NCI-H345 treated with DMSO at 0.1 percent for 48 hours (cell line): ENCODE measurements at regions not wholly inside any gene's neighbourhood (a gene's known extent, or its start where the extent isn't known, plus 50 kb on each side); places are given as distances from the start of the nearest gene placed in this dataset.
"Not testable (repeated sequence)": the region's sequence is repeated elsewhere in the genome, so short reads cannot be mapped to it uniquely, and the experiment has no call there.

Experiments
- DNase-seq: peaks from one replicate; lab custom pipeline; 2025; ENCODE audit not compliant: unreplicated experiment; lab: John Stamatoyannopoulos, UW

DNA sequence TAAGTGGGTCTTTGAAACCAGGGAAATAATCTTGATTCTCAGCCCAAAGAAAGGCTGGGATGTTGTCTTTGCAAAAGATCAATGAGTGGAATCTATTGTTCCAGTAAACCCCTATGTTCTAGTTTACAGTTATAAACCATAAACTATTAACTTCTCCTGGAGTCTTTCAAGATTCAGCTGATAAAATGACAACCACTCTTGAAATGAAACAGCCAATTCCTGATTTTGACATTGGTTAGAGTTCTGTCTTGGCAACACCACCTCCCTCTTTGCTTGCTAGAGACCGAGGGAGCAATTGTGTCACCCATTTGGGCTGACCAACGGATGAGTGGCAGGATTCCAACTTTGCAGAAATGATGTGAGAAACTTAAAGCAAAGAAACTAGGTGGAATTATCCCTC lies 746.9 kb downstream of the SLC4A3 start:
- DNase-seq = no peak

DNA sequence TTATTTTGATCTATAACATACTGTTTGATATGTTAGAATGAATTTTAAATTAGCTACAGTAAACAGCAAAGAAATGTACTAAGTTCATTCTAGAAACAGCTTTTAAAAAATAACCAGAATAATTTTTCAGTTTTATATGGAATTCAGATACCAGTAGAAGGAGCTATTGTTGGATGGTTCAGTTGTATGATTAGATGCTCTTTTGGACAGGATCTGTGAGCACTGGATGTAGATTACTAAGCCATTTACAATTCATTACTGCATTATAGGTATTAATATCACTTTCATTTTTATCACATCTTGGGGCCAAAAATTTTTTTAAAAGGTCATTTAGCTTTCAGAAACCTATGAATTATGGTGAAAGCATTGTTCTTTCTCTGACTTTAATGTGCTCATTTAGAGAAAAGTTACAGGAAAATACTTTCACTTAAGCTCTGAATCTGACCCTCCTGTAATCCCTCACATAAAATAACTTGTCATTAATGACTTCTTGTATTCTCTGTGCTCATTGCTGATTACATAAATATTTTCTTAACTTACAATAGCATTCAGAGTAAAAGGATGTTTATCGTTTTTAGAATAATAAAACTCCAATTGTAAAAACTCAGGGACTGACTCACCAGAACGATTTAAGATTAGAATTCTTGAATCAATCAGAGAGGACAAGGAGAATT lies 750.2 kb downstream of the SLC4A3 start:
- no peak for DNase-seq

DNA sequence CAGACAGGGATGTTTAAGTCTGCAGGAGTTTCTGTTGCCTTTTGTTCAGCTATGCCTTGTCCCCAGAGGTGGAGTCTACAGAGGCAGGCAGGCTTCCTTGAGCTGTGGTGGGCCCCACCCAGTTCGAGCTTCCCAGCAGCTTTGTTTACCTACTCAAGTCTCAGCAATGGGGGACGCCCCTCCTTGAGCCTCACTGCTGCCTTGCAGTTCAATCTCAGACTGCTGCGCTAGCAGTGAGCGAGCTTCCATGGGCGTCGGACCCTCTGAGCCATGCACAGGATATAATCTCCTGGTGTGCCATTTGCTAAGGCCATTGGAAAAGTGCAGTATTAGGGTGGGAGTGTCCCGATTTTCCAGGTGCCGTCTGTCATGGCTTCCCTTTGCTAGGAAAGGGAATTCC lies 760.3 kb downstream of the SLC4A3 start:
- not testable (repeated sequence) for DNase-seq

DNA sequence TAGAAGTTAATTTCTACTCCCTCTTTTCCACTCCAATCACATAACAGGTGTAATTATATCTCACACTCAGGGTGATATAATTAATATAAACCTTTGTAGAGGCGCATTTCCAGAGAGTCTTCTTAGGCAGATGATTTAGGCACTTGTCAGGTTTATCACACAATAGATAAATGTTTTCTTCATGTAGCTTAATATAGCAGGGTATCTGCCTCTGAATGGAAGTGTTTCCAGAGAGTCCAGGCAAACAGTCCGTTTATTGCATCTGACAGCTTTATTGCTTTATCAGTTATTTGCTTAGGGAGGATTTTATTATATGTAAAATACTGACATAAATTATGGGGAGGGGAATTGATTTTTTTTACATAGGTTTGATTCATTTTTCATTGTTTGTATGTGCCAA lies 766.3 kb downstream of the SLC4A3 start:
- DNase-seq = no peak

DNA sequence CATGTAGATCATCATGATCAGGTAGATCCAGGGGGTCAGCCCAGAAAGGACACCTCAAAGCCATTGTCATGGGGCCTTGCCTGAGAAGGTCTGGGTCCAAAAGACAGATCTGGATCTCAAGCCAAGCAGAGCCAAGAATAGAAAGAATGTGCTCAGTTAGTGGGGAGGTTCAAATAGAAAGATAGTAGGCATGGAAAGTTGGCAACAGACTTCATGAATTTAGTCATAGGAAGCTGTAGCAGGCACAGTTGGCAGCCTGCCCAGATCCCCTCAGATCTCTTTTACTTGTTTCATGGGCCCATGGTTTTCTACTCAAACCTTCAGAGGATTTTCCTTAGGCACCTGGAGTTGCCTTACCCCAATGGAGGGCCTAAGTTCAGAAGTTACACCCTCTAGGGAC lies 767.0 kb downstream of the SLC4A3 start:
- peak; percentile 15 for DNase-seq

DNA sequence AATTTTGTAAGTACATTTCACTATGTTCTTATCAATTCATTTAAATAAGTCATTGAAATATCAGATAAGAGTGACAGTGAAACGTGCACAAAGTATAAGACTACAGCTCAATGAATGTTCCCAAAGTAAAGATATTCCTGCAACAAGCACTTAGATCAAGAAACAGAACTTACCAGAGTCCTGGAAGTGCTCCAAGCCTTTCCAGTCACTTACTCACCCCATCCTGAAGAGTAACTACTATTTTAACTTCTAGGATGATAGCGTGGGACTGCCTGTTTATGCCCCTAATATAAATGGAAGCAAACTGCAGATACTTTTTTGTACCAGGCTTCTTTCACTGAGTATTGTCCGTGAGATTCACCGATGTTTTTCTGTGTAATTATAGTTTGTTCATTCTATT lies 768.9 kb downstream of the SLC4A3 start:
- no peak for DNase-seq

DNA sequence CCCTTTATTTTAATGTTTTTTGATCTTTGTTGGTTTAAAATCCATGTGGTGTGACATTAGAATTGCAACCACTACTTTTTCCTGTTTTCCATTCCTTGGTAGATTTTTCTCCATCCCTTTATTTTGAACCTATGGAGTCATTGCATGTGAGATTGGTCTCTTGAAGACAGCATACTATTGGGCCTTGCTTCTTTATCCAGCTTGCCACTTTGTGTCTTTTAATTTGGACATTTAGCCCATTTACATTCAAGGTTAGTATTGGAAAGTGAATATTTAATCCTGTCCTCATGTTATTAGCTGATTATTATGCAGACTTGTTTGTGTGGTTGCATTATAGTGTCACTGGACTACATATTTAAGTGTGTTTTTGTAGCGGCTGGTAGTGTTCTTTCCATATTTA lies 782.9 kb downstream of the SLC4A3 start:
- no peak for DNase-seq

DNA sequence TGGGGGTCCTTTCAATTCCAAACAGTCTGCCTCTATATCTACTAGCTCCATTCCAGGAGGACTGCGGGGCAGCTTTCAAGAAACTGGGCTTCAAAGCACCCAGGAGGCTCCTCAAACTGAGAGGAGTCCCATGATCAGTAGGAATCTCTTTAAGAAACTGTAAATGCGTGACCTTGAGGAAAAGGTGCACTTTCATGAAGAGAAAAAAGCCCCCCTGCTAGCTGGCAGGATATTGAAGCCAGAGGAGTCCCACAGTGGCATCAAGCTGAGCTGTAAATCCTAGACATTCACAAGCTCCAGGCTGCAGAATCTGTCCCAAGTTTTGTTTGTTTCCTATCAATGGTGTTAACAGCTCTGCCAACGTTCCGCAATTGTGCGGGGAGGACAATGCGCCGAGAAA lies 790.1 kb downstream of the SLC4A3 start:
- DNase-seq = no peak

DNA sequence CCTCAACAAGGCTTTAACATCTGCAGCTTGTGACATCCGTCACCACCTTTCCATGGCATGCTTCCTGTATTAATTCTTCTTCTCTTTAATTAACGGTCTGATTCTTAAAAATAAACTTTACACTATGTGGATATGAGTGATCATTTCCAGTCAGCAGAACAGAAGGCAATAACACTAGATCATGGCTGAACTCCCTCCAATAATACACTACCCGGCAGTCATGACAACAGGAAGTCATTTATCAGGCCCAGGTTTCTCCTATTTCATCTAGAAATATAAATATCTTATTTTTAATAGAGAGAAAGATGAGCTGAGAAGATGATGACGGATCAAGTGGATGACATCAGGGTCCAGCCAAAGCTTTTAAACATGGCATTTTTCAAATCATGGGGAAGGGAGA lies 792.2 kb downstream of the SLC4A3 start:
- DNase-seq = no peak

DNA sequence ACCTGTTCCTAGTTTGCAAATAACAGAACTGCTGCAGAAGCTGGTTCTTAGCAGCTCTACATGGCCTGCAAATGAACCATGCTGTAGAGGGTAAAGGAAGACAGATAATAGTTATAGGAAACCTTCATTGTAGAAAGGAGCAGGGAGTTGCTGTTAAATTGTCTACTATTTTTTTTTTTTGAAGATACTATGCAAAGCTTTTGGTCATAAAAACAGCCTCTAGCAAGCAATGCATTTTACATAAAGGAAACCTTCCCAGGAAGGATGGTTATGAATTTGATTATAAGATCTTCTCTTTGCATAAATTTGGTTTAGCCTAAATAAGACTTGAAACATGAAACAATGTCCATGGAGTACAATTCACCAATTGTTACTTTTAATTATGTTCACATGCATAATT lies 793.4 kb downstream of the SLC4A3 start:
- no peak for DNase-seq

DNA sequence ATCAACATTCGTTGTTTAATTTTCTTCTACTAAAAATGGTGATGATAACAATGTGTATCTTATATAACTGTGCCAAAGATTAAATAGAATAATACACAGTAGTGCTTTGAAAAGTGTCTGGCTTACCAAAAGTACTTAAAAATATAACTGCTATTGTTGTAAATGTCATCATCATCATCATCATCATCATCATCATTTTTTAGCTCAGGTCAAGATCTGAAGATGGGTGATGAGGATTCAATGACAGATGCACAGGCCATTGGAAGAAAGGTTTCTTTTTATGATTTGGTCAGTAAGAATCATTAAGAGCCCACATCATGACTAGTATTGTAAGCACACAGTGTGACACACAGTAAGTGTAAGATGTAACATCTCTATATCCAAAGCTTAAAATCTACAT lies 795.2 kb downstream of the SLC4A3 start:
- DNase-seq = no peak

DNA sequence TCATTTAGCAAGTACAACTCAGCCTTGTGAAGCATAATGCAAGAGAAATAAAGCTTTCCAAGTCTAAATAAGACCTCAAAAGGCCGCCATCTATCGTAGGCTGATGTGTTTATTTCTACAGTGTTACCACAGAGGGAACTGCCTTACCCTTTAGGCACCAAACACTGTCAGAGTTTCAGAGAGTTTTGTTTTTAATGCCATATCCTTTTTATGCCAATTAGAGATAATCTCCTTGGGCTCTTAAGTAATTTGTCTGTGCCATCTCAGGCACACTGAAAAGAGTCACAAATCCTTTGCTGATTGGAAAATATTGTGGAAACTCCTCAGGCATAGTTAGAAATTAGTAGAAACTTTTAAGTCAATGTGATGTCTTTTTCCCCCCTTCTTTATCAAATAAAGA lies 797.1 kb downstream of the SLC4A3 start:
- no peak for DNase-seq

DNA sequence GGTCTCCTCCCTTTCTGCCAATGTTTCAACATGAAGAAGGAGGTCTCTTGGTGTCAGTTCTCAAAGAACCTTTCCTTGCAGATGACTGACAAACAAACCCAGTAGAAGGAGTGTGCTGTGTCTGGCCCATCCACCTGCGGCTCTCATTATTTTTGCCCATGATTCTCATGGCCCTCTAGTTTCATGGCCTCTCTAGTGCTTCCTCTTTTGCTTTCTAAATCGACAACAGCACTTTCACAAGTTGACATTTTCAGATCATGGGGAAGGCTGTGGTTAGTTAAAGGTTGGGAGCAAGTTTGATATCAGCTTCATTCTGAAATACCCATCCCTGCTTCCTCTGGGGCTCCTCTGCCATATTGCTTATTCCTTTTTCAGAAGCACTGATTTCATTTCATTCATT lies 805.2 kb downstream of the SLC4A3 start:
- no peak for DNase-seq

DNA sequence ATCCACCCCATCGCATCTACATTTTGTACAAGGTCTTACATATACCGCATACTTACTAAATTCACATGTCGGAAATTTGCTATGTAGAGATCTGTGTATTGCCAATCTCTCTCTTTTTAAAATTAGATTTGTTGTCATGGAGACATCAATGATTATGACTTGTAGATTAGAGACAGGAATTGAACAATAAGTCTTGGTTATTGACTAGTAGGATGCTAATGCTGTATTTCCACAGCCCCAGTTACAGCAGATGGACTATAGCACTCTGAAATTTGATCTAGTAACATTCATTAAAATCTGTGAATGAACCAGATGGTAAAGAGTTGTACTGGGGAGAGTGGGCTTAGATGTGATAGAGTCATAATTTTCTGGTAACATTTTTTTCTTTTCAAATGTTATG lies 805.7 kb downstream of the SLC4A3 start:
- DNase-seq = no peak

DNA sequence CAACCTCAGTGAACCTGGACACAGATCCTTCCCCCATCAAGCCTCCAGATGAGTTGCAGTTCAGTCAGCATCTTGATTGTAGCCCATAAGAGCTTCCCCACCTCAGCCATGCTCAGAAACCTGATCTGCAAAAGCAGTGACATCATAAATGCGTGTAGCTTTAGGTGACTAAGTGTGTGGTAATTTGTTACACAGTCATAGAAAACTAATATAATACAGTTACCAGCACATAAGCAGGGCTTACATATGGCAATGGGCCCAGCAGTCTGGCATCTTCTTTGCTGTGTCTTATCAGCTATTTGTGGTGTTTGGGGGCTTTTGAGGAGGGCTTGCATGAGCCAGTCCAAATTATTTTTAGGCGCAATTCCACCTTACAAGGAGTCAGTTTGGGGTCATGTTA lies 807.0 kb downstream of the SLC4A3 start:
- no peak for DNase-seq

DNA sequence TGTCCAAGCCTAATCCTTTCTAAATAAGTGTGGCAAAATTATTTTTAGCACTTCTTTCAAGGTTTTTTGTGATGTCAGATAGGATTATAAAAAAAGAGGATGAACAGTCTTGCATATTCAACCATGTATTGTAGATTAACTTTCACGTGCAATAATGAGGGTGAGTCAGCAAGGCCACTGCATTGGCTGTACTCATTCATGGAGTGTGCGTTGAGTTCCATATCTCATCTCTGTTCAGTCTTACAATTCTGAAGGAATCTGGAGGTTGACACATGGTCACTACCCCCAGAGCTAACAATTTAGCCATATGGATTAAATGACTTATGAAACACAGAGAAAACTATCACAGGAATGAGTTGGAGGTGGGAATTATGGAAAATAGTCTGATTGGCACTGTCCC lies 810.5 kb downstream of the SLC4A3 start:
- no peak for DNase-seq

DNA sequence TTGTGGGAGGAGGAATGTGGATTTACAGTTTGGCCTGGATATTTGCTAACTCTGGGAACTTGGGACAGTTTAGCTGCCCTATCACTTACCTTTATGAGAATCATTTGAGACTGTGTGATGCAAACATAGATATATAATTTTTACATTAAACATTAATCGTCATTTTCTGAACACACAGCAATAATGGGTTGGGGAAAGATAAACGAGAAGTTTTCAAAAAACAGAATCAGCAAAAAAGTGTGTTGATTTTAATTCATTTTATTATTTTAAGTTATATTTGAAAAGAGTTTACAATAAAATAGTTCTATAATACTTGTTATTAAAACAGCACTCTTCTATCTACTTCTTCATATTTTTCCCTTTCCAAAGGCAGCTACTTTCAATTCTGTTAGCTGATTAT lies 813.3 kb downstream of the SLC4A3 start:
- DNase-seq = no peak

DNA sequence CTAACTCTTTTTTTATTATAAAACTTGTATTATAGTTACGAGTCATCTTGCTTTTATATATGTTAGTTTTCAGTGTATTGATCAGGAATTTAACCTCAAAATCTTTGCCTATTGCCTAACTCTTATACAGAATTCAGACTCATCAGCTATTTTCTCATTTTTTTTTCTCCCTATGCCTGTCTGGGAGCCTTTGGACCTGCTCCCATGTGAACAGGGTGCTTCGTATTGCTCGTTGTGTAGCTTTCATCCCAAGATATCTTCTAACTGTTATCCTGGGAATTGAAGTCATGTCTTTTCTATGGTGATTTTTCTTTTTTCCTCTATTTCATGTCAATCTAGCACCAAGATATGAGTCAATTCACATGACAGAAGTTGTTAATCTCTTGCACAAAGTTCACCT lies 814.0 kb downstream of the SLC4A3 start:
- no peak for DNase-seq

DNA sequence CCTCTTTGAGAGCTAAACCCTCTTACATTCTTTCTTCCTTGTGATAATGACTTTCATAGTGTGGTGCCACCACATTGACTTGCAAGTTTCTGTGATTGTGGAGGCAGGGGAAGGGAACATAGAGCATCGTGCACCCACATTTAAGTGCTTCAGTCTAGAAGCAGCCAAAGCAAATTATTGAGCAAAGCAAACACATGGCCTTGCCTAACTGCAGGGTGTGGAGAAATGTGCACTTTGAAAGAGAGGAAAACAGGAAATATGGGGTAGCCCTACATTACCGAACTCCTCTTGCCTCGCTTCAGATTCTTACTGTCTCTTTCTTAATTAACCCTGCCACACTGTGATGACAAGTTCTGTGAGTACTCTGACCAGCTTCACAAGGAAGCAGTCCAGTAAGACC lies 814.6 kb downstream of the SLC4A3 start:
- DNase-seq = no peak

DNA sequence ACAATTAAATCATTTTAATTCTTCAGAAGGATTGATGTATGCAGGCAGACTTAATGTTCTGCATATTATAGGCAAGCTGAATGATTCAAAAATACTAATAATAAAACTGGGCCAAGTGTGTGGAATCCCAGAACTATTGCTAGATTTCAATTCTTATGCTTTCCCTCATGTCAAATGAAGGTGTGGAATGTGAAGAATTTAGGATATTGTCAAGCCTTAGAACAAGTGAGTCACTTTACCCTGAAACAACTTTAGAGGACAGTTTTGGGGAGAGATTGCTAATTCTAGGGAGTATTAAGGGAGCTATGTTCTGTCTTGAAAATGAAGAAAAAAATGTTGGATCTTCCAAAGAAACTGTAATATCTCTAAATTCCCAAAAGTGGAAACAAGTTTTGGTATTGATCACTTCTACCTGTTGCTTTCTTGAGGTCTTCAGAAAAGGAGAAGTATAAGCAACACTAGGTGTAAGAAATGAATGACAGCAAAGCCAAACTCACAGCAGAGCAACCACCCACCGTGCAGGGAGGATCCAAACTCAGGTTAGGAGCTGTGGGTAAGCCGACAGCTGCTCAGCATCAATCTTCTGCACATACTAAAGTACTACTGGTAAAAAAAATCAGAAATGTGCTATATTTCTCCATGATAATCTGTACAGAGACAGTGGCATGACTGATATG lies 818.1 kb downstream of the SLC4A3 start:
- DNase-seq = no peak

DNA sequence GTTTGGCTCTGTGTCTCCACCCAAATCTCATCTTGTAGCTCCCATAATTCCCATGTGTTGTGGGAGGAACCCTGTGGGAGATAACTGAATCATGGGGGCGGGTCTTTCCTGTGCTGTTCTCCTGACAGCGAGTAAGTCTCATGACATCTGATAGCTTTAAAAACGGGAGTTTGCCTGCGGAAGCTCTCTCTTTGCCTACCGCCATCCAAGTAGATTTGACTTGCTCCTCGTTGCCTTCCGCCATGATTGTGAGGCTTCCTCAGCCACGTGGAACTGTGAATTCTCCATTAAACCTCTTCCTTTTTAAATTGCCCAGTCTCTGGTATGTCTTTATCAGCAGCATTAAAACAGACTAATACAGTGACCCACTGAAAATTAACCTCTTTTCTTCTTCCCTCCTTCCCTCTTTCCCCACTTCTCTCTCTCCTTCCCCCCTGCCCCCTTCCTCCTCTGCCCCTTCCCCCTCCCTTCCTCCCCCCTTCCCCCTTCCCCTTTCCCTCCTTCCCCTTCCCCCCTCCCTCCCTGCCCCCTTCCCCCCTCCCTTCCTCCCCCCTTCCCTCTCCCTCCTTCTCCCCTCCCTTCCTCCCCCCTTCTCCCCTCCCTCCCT lies 818.8 kb downstream of the SLC4A3 start:
- DNase-seq = no peak

DNA sequence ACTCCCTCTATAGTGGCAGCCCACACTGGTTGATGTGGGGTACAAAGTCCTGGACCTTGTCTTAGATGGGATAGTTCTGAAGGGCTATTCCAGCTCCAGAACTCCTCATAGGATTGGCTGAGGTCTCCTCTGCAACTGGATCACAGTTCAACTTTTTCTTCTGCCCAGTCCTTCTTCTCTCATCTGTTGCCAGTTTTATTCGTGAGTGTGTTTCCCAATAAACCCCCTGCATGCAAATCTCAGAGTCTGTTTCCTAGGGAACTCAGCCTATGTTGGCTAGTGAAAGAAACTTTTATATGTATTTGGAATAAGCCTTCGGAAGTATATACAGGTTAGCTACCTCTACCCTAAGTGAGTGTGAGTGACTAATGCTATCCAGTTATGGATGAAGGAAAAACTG lies 823.4 kb downstream of the SLC4A3 start:
- DNase-seq = no peak

DNA sequence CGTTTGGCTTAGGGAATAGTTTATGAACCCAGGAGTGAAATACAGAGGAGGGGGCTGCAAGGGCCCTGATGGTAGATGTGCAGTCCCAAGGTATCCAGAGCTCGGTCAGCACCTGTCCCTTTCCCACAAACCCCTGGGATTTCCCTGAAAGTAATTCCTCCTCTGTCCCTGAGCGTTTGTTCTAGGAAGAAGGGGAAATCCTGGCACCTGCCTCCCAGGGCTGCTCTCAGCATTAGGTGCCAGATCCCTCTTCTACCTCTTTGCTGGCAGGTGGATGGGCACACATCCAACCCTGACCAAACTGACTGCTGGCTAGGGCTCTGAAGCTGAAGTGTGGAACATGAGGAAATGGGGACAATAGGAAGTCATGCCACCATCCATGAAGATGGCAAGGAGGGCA lies 824.0 kb downstream of the SLC4A3 start:
- DNase-seq = no peak
